ENCODE measurements at regions not wholly inside any gene's neighbourhood (a gene's known extent, or its start where the extent isn't known, plus 50 kb on each side); places are given as distances from the start of the nearest gene placed in this dataset.
"Not testable (repeated sequence)": the region's sequence is repeated elsewhere in the genome, so short reads cannot be mapped to it uniquely, and the experiment has no call there.

DNA sequence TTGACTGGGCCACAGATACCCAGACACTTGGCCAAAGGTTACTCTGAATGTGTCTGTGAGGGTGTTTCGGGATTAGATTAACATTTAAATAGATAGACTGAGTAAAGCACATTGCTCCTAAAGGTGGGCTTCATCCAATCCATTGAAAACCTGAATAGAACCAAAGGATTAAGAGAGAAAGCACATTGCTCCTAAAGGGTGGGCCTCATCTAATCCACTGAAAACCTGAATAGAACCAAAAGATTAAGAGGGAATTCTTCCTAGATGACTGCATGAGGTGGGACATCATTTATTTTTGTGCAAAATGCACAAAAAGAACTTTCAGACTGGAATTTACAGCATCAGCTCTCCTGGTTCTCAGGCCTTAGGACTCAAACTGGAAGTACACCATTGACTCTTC, 351.2 kb upstream of the PCDH10 start:
- DNase-seq (ENCODE audit: low read depth), result no peak
- H3K4me3 ChIP-seq (ENCODE audit: low read depth, low read length), result no peak overlapping the region
- TF ChIP-seq, protein P1, sequence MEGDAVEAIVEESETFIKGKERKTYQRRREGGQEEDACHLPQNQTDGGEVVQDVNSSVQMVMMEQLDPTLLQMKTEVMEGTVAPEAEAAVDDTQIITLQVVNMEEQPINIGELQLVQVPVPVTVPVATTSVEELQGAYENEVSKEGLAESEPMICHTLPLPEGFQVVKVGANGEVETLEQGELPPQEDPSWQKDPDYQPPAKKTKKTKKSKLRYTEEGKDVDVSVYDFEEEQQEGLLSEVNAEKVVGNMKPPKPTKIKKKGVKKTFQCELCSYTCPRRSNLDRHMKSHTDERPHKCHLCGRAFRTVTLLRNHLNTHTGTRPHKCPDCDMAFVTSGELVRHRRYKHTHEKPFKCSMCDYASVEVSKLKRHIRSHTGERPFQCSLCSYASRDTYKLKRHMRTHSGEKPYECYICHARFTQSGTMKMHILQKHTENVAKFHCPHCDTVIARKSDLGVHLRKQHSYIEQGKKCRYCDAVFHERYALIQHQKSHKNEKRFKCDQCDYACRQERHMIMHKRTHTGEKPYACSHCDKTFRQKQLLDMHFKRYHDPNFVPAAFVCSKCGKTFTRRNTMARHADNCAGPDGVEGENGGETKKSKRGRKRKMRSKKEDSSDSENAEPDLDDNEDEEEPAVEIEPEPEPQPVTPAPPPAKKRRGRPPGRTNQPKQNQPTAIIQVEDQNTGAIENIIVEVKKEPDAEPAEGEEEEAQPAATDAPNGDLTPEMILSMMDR (conservative IDR thresholded peaks at IDR 0.05; ENCODE audit: low read depth, low read length), result no peak

DNA sequence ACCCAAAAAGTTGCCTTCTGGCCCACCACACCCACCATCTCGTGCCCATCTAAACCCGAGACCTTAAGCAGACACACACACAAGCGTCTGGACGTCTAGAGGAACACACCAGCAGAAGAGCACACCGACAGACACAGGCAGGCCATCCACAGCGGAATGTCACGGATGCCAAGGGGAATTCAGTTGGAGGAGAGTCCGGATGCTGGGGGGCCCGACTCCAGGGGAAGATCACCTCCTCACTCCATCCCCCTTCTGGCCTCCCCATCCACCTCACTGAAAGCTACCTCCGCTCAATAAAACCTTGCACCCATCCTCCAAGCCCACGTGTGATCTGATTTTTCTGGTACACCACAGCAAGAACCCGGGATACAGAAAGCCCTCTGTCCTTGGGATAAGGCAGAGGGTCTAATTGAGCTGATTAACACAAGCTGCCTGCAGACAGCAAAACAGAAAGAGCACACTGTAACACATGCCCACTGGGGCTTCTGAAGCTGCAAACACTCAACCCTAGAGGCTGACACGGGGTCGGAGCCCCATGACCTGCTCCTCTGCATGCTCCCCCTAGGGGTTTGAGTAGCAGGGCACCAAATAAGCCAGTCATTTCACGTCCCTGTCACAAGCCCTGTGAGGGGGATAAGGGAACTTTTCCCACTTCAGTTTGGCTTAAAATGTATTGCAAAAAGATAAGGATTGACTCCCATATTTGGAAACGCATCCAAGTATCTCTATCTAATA, 339.6 kb upstream of the PCDH10 start:
- DNase-seq (ENCODE audit: low read depth), result no peak
- no peak overlapping the region for H3K4me3 ChIP-seq (ENCODE audit: low read depth, low read length)
- TF ChIP-seq, protein P1 (conservative IDR thresholded peaks at IDR 0.05; ENCODE audit: low read depth, low read length), result no peak

DNA sequence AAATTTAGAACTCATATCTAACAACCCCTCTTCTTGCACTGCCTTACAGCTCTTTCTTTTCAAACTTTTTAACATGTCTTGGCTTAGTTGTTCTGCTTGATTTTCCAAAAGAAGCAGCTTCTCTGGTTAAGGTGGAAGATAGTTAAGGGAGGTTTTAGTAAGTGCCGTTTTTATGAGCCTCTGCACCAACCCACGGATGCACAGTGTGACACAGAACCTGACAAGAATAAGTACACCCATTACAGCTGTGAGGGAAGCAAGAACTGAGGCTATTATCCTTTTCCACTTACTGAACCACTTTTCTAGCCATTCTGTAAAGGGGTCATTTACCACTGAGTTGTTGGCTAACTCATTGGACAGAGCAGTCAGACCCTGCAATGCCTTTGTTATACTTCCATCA, 336.0 kb upstream of the PCDH10 start:
- DNase-seq (ENCODE audit: low read depth); H3K4me3 ChIP-seq (ENCODE audit: low read depth, low read length): not testable (repeated sequence)

DNA sequence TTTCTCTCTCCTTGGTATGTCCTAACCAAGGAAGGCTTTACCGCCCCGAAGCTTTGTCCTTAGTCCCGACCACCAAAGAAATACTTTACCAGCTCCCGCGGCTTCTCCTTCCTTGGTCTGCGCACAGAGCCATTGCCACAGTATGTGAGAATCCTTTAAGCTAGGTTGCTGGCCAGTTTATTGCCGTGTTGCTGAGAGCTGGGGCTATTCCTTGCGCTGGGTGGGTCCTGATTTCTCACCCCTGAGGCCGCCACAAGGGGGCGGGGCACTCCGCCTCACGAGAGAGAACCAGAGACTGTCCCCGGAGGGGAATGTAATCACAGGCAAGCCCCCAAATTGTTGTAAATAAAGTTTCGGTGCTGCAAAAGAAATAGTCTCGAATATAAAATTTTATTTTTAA, 331.0 kb upstream of the PCDH10 start:
- TF ChIP-seq, protein P1 (conservative IDR thresholded peaks at IDR 0.05; ENCODE audit: low read depth, low read length), result no peak
- no peak for DNase-seq (ENCODE audit: low read depth)

DNA sequence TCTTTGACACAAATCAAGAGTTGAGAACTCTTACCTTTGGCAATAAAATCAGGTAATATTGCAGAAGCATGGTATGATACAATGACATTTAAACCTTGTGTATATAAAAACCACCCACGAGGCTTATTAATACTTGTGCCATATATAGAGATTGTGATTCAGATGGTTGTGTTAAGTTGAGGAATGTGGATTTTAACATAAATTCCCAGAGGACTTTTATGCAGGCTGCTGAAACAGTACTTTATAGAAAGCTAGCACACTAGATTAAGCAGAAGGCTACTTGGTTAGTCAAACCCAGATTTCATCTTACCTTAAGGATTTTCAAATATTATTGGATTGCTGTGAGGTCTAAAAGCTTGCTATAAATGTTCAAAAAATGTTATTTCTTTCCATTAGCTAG, 325.7 kb upstream of the PCDH10 start:
- H3K4me3 ChIP-seq (ENCODE audit: low read depth, low read length), result no peak overlapping the region
- TF ChIP-seq, protein P1 (conservative IDR thresholded peaks at IDR 0.05; ENCODE audit: low read depth, low read length), result no peak
- DNase-seq (ENCODE audit: low read depth), result no peak

More for the DNA sequence above, 331.0 kb upstream of the PCDH10 start:
- H3K4me3 ChIP-seq (ENCODE audit: low read depth, low read length), result no peak overlapping the region

DNA sequence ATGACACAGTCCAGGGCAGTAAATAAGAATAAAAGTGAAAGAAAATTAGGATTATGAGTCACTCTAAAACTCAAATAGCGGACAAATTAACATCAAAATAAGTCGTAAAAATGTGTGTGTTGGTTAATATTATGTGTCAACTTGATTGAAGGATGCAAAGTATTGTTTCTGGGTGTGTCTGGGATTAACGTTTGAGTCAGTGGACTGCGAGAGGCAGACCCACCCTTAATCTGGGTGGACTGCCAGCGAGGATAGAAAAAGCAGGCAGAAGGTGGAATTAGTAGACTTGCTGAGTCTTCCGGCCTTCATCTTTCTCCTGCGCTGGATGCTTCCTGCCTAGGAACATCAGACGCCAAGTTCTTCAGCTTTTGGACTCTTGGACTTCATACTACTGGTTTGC, 324.3 kb upstream of the PCDH10 start:
- H3K4me3 ChIP-seq (ENCODE audit: low read depth, low read length), result no peak overlapping the region
- DNase-seq (ENCODE audit: low read depth), result no peak
- TF ChIP-seq, protein P1 (conservative IDR thresholded peaks at IDR 0.05; ENCODE audit: low read depth, low read length), result no peak

DNA sequence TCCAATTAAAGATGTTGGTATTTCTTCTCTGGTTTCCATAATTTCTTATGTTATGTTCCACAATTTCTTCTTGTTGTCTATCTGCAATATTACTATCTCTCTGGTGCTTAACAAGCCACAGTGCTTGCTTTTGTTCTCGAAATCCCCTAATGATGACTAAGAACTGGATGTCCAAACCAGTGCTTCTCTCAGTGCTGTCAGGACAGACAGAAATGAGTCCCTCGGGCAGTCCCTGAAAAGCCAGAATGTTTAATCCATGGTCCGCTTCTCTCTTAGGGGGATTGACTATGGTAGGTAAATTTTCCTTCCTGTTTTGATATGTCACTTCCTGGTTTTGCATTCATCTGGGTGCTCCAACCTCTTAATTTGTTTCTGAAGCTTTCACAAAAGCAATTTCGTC, 321.6 kb upstream of the PCDH10 start:
- no peak for DNase-seq (ENCODE audit: low read depth)
- TF ChIP-seq, protein P1 (conservative IDR thresholded peaks at IDR 0.05; ENCODE audit: low read depth, low read length), result no peak
- no peak overlapping the region for H3K4me3 ChIP-seq (ENCODE audit: low read depth, low read length)

All from choroid plexus epithelial cell (primary cell).